BJ (cell line): ENCODE measurements at regions not wholly inside any gene's neighbourhood (a gene's known extent, or its start where the extent isn't known, plus 50 kb on each side); places are given as distances from the start of the nearest gene placed in this dataset.

Source experiments
- CTCF ChIA-PET: fragments of 350-600 bp; formaldehyde crosslinking; extraction: SDS; loops from one replicate; lab custom pipeline; 2021; ENCODE audit warnings: antibody characterized with exemption, inconsistent platforms; lab: Yijun Ruan, JAX
- POLR2A ChIA-PET: fragments of 300-600 bp; sonication (Branson Sonifier 250); formaldehyde crosslinking; extraction: SDS; loops from one replicate; lab custom pipeline; 2021; ENCODE audit warnings: antibody characterized with exemption; lab: Charles Lee
- DNase-seq: peaks from one replicate; pipeline ENCODE4 v3.0.0-alpha.2; 2011; ENCODE audit warnings: low read depth
- H3K27me3 ChIP-seq: 2 replicates; pipeline ENCODE4 v1.6.0; 2011; ENCODE audit warnings: low read length; ENCODE audit not compliant: control insufficient read depth, insufficient read depth
- H3K36me3 ChIP-seq: 2 replicates; pipeline ENCODE4 v1.5.1; 2011; ENCODE audit warnings: low read length; ENCODE audit not compliant: control insufficient read depth, insufficient read depth
- H3K4me3 ChIP-seq: 2 replicates; pipeline ENCODE4 v1.5.1; 2011; ENCODE audit warnings: low read depth, mild to moderate bottlenecking, control low read depth, low read length
- CTCF ChIP-seq: IDR thresholded peaks from 2 replicates; pipeline ENCODE4 v1.5.1; 2011; ENCODE audit warnings: low read depth, mild to moderate bottlenecking, control low read depth, inconsistent platforms, low read length, moderate library complexity; ENCODE audit not compliant: insufficient read depth

GRCh38 chr2:16241166-16242160 is 301.1 kb downstream of the MYCN start:
- H3K36me3 ChIP-seq: no peaks in the 10 kb centered on the region
- no peak for DNase-seq
- H3K27me3 ChIP-seq: no peaks in the 10 kb centered on the region
- ChIA-PET CTCF (no interaction called here), POLR2A (no interaction called here)
- TF ChIP-seq CTCF: no peak
- no peak overlapping the region for H3K4me3 ChIP-seq

- no peak for TF ChIP-seq CTCF
- no peaks in the 10 kb centered on the region for H3K27me3 ChIP-seq
- CTCF ChIA-PET: no interaction called here
- no peak for DNase-seq
- H3K36me3 ChIP-seq: no peaks in the 10 kb centered on the region
- POLR2A ChIA-PET: no interaction called here
- H3K4me3 ChIP-seq: no peak overlapping the region
Observed at GRCh38 chr2:16240402-16240801, 300.1 kb downstream of the MYCN start.

GRCh38 chr2:16239296-16239850 is 299.0 kb downstream of the MYCN start:
- ChIA-PET CTCF (no interaction called here), POLR2A (no interaction called here)
- H3K27me3 ChIP-seq: no peaks in the 10 kb centered on the region
- TF ChIP-seq CTCF: no peak
- H3K36me3 ChIP-seq: no peaks in the 10 kb centered on the region
- no peak overlapping the region for H3K4me3 ChIP-seq
- DNase-seq: no peak

- TF ChIP-seq CTCF: no peak
- H3K36me3 ChIP-seq: no peaks in the 10 kb centered on the region
- H3K27me3 ChIP-seq: no peaks in the 10 kb centered on the region
- no peak overlapping the region for H3K4me3 ChIP-seq
- CTCF ChIA-PET: no interaction called here
- POLR2A ChIA-PET: no interaction called here
- DNase-seq: no peak
Observed at GRCh38 chr2:16238786-16239185, 298.4 kb downstream of the MYCN start.

- H3K27me3 ChIP-seq: no peaks in the 10 kb centered on the region
- ChIA-PET POLR2A (no interaction called here), CTCF (no interaction called here)
- H3K4me3 ChIP-seq: no peak overlapping the region
- H3K36me3 ChIP-seq: no peaks in the 10 kb centered on the region
- TF ChIP-seq CTCF: no peak
- no peak for DNase-seq
Observed at GRCh38 chr2:16238001-16238761, 297.8 kb downstream of the MYCN start.
